ENCODE measurements at regions not wholly inside any gene's neighbourhood (a gene's known extent, or its start where the extent isn't known, plus 50 kb on each side); places are given as distances from the start of the nearest gene placed in this dataset.

- in situ Hi-C loops (cut with MboI) = no loop called here
- ChIA-PET POLR2A (interaction anchor here (0.6 kb wide), 1 partner anchor 759 kb away, joined by 3 read pairs; no protein-coding TSS in a partner anchor), CTCF (ENCODE audit: low intra/inter-chr PET ratio) (no interaction called here)
- no peaks in the 10 kb centered on the region for H3K79me2 ChIP-seq (ENCODE audit: control insufficient read depth, insufficient read depth, low read length)
- no peak overlapping the region for H3K9ac ChIP-seq (ENCODE audit: insufficient read depth in 1 of 2, low read depth in 2 of 2, low read length in 2 of 2)
- no peaks in the 10 kb centered on the region for H3K4me1 ChIP-seq (replicated peaks in 1 of 2; ENCODE audit: control insufficient read depth in 2 of 2, insufficient read depth in 2 of 2, low read length in 2 of 2)
- no peak for FAIRE-seq
- H3K27me3 ChIP-seq (ENCODE audit: control insufficient read depth in 2 of 2, insufficient read depth in 2 of 2, low read length in 2 of 2) = no peaks in the 10 kb centered on the region
- no peak overlapping the region for H3K27ac ChIP-seq (ENCODE audit: extremely low read depth, low read depth, low read length)
- H3K4me3 ChIP-seq = no peak overlapping the region
- no peak overlapping the region for H2AFZ ChIP-seq (ENCODE audit: low read depth, low read length)
- H3K36me3 ChIP-seq (ENCODE audit: control insufficient read depth, insufficient read depth, low read length) = no peaks in the 10 kb centered on the region
- H3K4me2 ChIP-seq (ENCODE audit: insufficient read depth, low read length) = no peak overlapping the region
- no peaks in the 10 kb centered on the region for H4K20me1 ChIP-seq (replicated peaks; ENCODE audit: control insufficient read depth, insufficient read depth, low read length)
- no peaks in the 10 kb centered on the region for H3K9me1 ChIP-seq (ENCODE audit: control insufficient read depth, insufficient read depth, low read length)
- DNase-seq (ENCODE audit: extremely low read depth in 1 of 4, low spot score in 3 of 4) = no peak
- H3K9me3 ChIP-seq (replicated peaks; ENCODE audit: control insufficient read depth, insufficient read depth, low read depth, low read length) = no peaks in the 10 kb centered on the region
- TF ChIP-seq ZNF384 (IDR thresholded peaks at IDR 0.05; ENCODE audit: low read depth, low read length) = no peak
- TF ChIP-seq RAD21 (CRISPR knock-in tag; conservative IDR thresholded peaks at IDR 0.05 in 1 of 2, IDR thresholded peaks at IDR 0.05 in 1 of 2) = peak; percentile 20 to 47; a peak in 2 of 4 replicates
- TF ChIP-seq CTCF (IDR thresholded peaks at IDR 0.05 in 2 of 3, conservative IDR thresholded peaks at IDR 0.05 in 1 of 3; ENCODE audit: insufficient read depth in 2 of 3, low read depth in 1 of 3, low read length in 3 of 3) = peak in 1 of 3 experiments; percentile 21; a peak in 2 of 6 replicates
- intact Hi-C loops (cut with micrococcal nuclease) = no loop called here
- no peak for ATAC-seq
- 0% methylated on average over 1 of the region's 1 CpG for WGBS (ENCODE audit: insufficient coverage, low coverage, missing lambda C conversion rate)
- no TSS peak for BruUV-seq (replicated peaks)
Measured at GRCh38 chr2:83196225-83196624, 1262.9 kb downstream of the SUCLG1 start.

GRCh38 chr2:83191316-83191715 is 1267.8 kb downstream of the SUCLG1 start:
- Histone ChIP-seq H3K27ac (ENCODE audit: extremely low read depth, low read depth, low read length) (no peak overlapping the region), H3K79me2 (ENCODE audit: control insufficient read depth, insufficient read depth, low read length) (no peaks in the 10 kb centered on the region), H3K4me2 (ENCODE audit: insufficient read depth, low read length) (no peak overlapping the region), H3K9me3 (replicated peaks; ENCODE audit: control insufficient read depth, insufficient read depth, low read depth, low read length) (no peaks in the 10 kb centered on the region), H2AFZ (ENCODE audit: low read depth, low read length) (no peak overlapping the region), H3K4me3 (no peak overlapping the region), H3K9ac (ENCODE audit: insufficient read depth in 1 of 2, low read depth in 2 of 2, low read length in 2 of 2) (no peak overlapping the region), H3K9me1 (ENCODE audit: control insufficient read depth, insufficient read depth, low read length) (no peaks in the 10 kb centered on the region), H4K20me1 (replicated peaks; ENCODE audit: control insufficient read depth, insufficient read depth, low read length) (no peaks in the 10 kb centered on the region), H3K36me3 (ENCODE audit: control insufficient read depth, insufficient read depth, low read length) (no peaks in the 10 kb centered on the region), H3K4me1 (replicated peaks in 1 of 2; ENCODE audit: control insufficient read depth in 2 of 2, insufficient read depth in 2 of 2, low read length in 2 of 2) (no peaks in the 10 kb centered on the region), H3K27me3 (ENCODE audit: control insufficient read depth in 2 of 2, insufficient read depth in 2 of 2, low read length in 2 of 2) (no peaks in the 10 kb centered on the region)
- TF ChIP-seq ARID4B (CRISPR knock-in tag; IDR thresholded peaks at IDR 0.05) (no peak), HDAC8 (tag; IDR thresholded peaks at IDR 0.05) (no peak), SMARCC2 (IDR thresholded peaks at IDR 0.05; ENCODE audit: low read depth) (no peak), EP300 (IDR thresholded peaks at IDR 0.05; ENCODE audit: low read length) (no peak), ZNF583 (CRISPR knock-in tag; IDR thresholded peaks at IDR 0.05) (no peak)
- no peak for FAIRE-seq
- CTCF ChIA-PET (ENCODE audit: low intra/inter-chr PET ratio) = no interaction called here
- no peak for ATAC-seq
- in situ Hi-C loops (cut with MboI) (no loop called here), intact Hi-C loops (cut with micrococcal nuclease) (no loop called here)
- POLR2A ChIA-PET = no interaction called here
- DNase-seq (ENCODE audit: extremely low read depth in 1 of 4, low spot score in 3 of 4) = no peak
- BruUV-seq (replicated peaks) = no TSS peak
- 0% methylated on average over 2 of the region's 2 CpGs for WGBS (ENCODE audit: insufficient coverage, low coverage, missing lambda C conversion rate)
